ENCODE measurements at regions not wholly inside any gene's neighbourhood (a gene's known extent, or its start where the extent isn't known, plus 50 kb on each side); places are given as distances from the start of the nearest gene placed in this dataset.
A peak's percentile ranks its signal among the peaks of the same experiment; 100 is the strongest.

- Histone ChIP-seq H3K4me1 (ENCODE audit: control insufficient read depth, insufficient read depth, low read length) (no peaks in the 10 kb centered on the region), H3K36me3 (ENCODE audit: control insufficient read depth in 2 of 2, insufficient read depth in 1 of 2, low read length in 2 of 2) (no peaks in the 10 kb centered on the region), H3K27ac (ENCODE audit: extremely low read depth, low read depth, low read length) (no peak overlapping the region), H3K4me3 (ENCODE audit: low read depth, low read length) (no peak overlapping the region), H3K9me3 (ENCODE audit: control insufficient read depth, insufficient read depth, low read depth, low read length) (no peaks in the 10 kb centered on the region)
- CTCF ChIA-PET = interaction anchor here (0.6 to 2.7 kb wide), 3 partner anchors 196 to 1143 kb away, joined by 3 to 20 read pairs (median 4); no protein-coding TSS in a partner anchor
- TF ChIP-seq GLIS1 (tag by site-specific recombination; IDR thresholded peaks at IDR 0.05) = no peak
- TF ChIP-seq ZNF629 (tag by site-specific recombination; IDR thresholded peaks at IDR 0.05) = peak; percentile 62; the same call in 1 of the 2 replicates
- peak; percentile 83 for TF ChIP-seq ZBTB21 (tag by site-specific recombination; IDR thresholded peaks at IDR 0.05)
- TF ChIP-seq ATF2 (tag by site-specific recombination; IDR thresholded peaks at IDR 0.05; ENCODE audit: low read depth) = 0 out of 2 replicates have a peak, but pooled peaks have one; percentile 38
- TF ChIP-seq HOXC10 (CRISPR knock-in tag; IDR thresholded peaks at IDR 0.05) = no peak
- TF ChIP-seq ZNF623 (tag by site-specific recombination; IDR thresholded peaks at IDR 0.05) = 0 out of 2 replicates have a peak, but pooled peaks have one; percentile 28
- TF ChIP-seq, protein P1, sequence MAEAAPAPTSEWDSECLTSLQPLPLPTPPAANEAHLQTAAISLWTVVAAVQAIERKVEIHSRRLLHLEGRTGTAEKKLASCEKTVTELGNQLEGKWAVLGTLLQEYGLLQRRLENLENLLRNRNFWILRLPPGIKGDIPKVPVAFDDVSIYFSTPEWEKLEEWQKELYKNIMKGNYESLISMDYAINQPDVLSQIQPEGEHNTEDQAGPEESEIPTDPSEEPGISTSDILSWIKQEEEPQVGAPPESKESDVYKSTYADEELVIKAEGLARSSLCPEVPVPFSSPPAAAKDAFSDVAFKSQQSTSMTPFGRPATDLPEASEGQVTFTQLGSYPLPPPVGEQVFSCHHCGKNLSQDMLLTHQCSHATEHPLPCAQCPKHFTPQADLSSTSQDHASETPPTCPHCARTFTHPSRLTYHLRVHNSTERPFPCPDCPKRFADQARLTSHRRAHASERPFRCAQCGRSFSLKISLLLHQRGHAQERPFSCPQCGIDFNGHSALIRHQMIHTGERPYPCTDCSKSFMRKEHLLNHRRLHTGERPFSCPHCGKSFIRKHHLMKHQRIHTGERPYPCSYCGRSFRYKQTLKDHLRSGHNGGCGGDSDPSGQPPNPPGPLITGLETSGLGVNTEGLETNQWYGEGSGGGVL (tag by site-specific recombination; IDR thresholded peaks at IDR 0.05) = peak; percentile 43
- peak; percentile 44 for TF ChIP-seq ZNF335 (tag by site-specific recombination; conservative IDR thresholded peaks at IDR 0.05)
- POLR2A ChIA-PET = no interaction called here
Measured at GRCh38 chr12:22858849-22859570, 234.0 kb downstream of the ETNK1 start.

- no peaks in the 10 kb centered on the region for H3K9me3 ChIP-seq (ENCODE audit: control insufficient read depth, insufficient read depth, low read depth, low read length)
- CTCF ChIA-PET = interaction anchor here (0.6 kb wide), 2 partner anchors 433 to 1704 kb away, joined by 3 read pairs; no protein-coding TSS in a partner anchor
- H3K4me3 ChIP-seq (ENCODE audit: low read depth, low read length) = no peak overlapping the region
- TF ChIP-seq ZNF391 (tag by site-specific recombination; IDR thresholded peaks at IDR 0.05; ENCODE audit: borderline replicate concordance, low read depth) (no peak), ZFP69B (tag by site-specific recombination; IDR thresholded peaks at IDR 0.05) (no peak), ZNF843 (tag by site-specific recombination; IDR thresholded peaks at IDR 0.05) (no peak), ZEB2 (tag by site-specific recombination; IDR thresholded peaks at IDR 0.05) (no peak), ZNF658 (tag by site-specific recombination; IDR thresholded peaks at IDR 0.05) (no peak), SALL2 (tag by site-specific recombination; IDR thresholded peaks at IDR 0.05; ENCODE audit: borderline replicate concordance) (no peak), KLF1 (tag by site-specific recombination; IDR thresholded peaks at IDR 0.05) (no peak), ZNF677 (tag by site-specific recombination; IDR thresholded peaks at IDR 0.05) (no peak), ZSCAN30 (tag by site-specific recombination; IDR thresholded peaks at IDR 0.05) (no peak), ZNF266 (tag by site-specific recombination; IDR thresholded peaks at IDR 0.05; ENCODE audit: low read depth) (no peak), ZNF426 (tag by site-specific recombination; IDR thresholded peaks at IDR 0.05) (no peak), ZNF19 (tag by site-specific recombination; IDR thresholded peaks at IDR 0.05; ENCODE audit: low read depth) (no peak), ZNF394 (tag by site-specific recombination; IDR thresholded peaks at IDR 0.05; ENCODE audit: borderline replicate concordance) (no peak)
- TF ChIP-seq, protein P2, sequence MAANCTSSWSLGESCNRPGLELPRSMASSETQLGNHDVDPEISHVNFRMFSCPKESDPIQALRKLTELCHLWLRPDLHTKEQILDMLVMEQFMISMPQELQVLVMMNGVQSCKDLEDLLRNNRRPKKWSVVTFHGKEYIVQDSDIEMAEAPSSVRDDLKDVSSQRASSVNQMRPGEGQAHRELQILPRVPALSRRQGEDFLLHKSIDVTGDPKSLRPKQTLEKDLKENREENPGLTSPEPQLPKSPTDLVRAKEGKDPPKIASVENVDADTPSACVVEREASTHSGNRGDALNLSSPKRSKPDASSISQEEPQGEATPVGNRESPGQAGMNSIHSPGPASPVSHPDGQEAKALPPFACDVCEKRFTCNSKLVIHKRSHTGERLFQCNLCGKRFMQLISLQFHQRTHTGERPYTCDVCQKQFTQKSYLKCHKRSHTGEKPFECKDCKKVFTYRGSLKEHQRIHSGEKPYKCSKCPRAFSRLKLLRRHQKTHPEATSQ (tag by site-specific recombination; IDR thresholded peaks at IDR 0.05) = no peak
- TF ChIP-seq, protein P3, sequence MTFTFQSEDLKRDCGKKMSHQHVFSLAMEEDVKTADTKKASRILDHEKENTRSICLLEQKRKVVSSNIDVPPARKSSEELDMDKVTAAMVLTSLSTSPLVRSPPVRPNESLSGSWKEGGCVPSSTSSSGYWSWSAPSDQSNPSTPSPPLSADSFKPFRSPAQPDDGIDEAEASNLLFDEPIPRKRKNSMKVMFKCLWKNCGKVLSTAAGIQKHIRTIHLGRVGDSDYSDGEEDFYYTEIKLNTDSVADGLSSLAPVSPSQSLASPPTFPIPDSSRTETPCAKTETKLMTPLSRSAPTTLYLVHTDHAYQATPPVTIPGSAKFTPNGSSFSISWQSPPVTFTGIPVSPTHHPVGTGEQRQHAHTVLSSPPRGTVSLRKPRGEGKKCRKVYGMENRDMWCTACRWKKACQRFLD (tag by site-specific recombination; IDR thresholded peaks at IDR 0.05) = no peak
- H3K27ac ChIP-seq (ENCODE audit: extremely low read depth, low read depth, low read length) = no peak overlapping the region
- H3K4me1 ChIP-seq (ENCODE audit: control insufficient read depth, insufficient read depth, low read length) = no peaks in the 10 kb centered on the region
- POLR2A ChIA-PET = no interaction called here
- H3K36me3 ChIP-seq (ENCODE audit: control insufficient read depth in 2 of 2, insufficient read depth in 1 of 2, low read length in 2 of 2) = no peaks in the 10 kb centered on the region
Measured at GRCh38 chr12:22860926-22861325, 236.0 kb downstream of the ETNK1 start.
